ENCODE measurements at regions not wholly inside any gene's neighbourhood (a gene's known extent, or its start where the extent isn't known, plus 50 kb on each side); places are given as distances from the start of the nearest gene placed in this dataset.
"Not testable (repeated sequence)": the region's sequence is repeated elsewhere in the genome, so short reads cannot be mapped to it uniquely, and the experiment has no call there.

- H3K79me2 ChIP-seq (ENCODE audit: low read depth), result no peaks in the 10 kb centered on the region
- no peaks in the 10 kb centered on the region for H3K4me1 ChIP-seq (replicated peaks; ENCODE audit: insufficient read depth)
- BruUV-seq (replicated peaks), result no TSS peak
- H3K4me2 ChIP-seq, result no peak overlapping the region
- no peaks in the 10 kb centered on the region for H3K36me3 ChIP-seq (ENCODE audit: low read depth)
- TF ChIP-seq CTCF (conservative IDR thresholded peaks at IDR 0.05) (no peak), EZH2 (IDR thresholded peaks at IDR 0.05; ENCODE audit: low read depth) (no peak)
- no peak overlapping the region for H3K27ac ChIP-seq
- H2AFZ ChIP-seq, result no peak overlapping the region
- intact Hi-C loops (cut with micrococcal nuclease; ENCODE audit: unreplicated experiment), result loop anchor here (5.0 kb wide), 1 partner anchor 522 kb away; no protein-coding TSS in a partner anchor
- no peak overlapping the region for H3K4me3 ChIP-seq
- DNase-seq, result no peak
- CTCF ChIA-PET, result no interaction called here
- no peaks in the 10 kb centered on the region for H4K20me1 ChIP-seq (ENCODE audit: insufficient read depth)
- no peaks in the 10 kb centered on the region for H3K27me3 ChIP-seq (ENCODE audit: insufficient read depth, low read depth)
- no peaks in the 10 kb centered on the region for H3F3A ChIP-seq (ENCODE audit: insufficient read depth, low read depth)
- H3K9me2 ChIP-seq (ENCODE audit: insufficient read depth), result no peaks in the 10 kb centered on the region
- POLR2A ChIA-PET (ENCODE audit: unreplicated experiment), result no interaction called here
- H3K9me3 ChIP-seq (ENCODE audit: insufficient read depth, low read depth), result no peaks in the 10 kb centered on the region
Observed at GRCh38 chr13:58495668-58496067, 864.1 kb downstream of the PCDH17 start.

GRCh38 chr13:58500938-58501337 is 869.4 kb downstream of the PCDH17 start:
- no peak for TF ChIP-seq CTCF (conservative IDR thresholded peaks at IDR 0.05)
- no peak for TF ChIP-seq EZH2 (IDR thresholded peaks at IDR 0.05; ENCODE audit: low read depth)
- Histone ChIP-seq H3F3A (ENCODE audit: insufficient read depth, low read depth) (no peaks in the 10 kb centered on the region), H4K20me1 (ENCODE audit: insufficient read depth) (no peaks in the 10 kb centered on the region), H3K9me2 (ENCODE audit: insufficient read depth) (no peaks in the 10 kb centered on the region), H3K36me3 (ENCODE audit: low read depth) (no peaks in the 10 kb centered on the region), H3K79me2 (ENCODE audit: low read depth) (no peaks in the 10 kb centered on the region), H3K27ac (no peak overlapping the region), H3K9me3 (ENCODE audit: insufficient read depth, low read depth) (no peaks in the 10 kb centered on the region), H3K27me3 (ENCODE audit: insufficient read depth, low read depth) (no peaks in the 10 kb centered on the region), H3K4me1 (replicated peaks; ENCODE audit: insufficient read depth) (no peaks in the 10 kb centered on the region), H2AFZ (no peak overlapping the region), H3K4me3 (no peak overlapping the region), H3K4me2 (no peak overlapping the region)
- intact Hi-C loops (cut with micrococcal nuclease; ENCODE audit: unreplicated experiment), result no loop called here
- ChIA-PET CTCF (no interaction called here), POLR2A (ENCODE audit: unreplicated experiment) (no interaction called here)
- DNase-seq, result no peak
- no TSS peak for BruUV-seq (replicated peaks)

GRCh38 chr13:58504202-58504700 is 872.7 kb downstream of the PCDH17 start:
- CTCF ChIA-PET; BruUV-seq (replicated peaks); H3K27me3 ChIP-seq (ENCODE audit: insufficient read depth, low read depth); H3F3A ChIP-seq (ENCODE audit: insufficient read depth, low read depth); H3K4me3 ChIP-seq; H3K9me2 ChIP-seq (ENCODE audit: insufficient read depth); H2AFZ ChIP-seq; H3K27ac ChIP-seq; H3K9me3 ChIP-seq (ENCODE audit: insufficient read depth, low read depth); H3K4me1 ChIP-seq (replicated peaks; ENCODE audit: insufficient read depth); H3K4me2 ChIP-seq; intact Hi-C loops (cut with micrococcal nuclease; ENCODE audit: unreplicated experiment); H3K79me2 ChIP-seq (ENCODE audit: low read depth); H3K36me3 ChIP-seq (ENCODE audit: low read depth); H4K20me1 ChIP-seq (ENCODE audit: insufficient read depth); DNase-seq: not testable (repeated sequence)
- POLR2A ChIA-PET (ENCODE audit: unreplicated experiment), result interaction anchor here (0.6 kb wide), 1 partner anchor 972 kb away, joined by 3 read pairs; no protein-coding TSS in a partner anchor

GRCh38 chr13:58505262-58505920 is 873.8 kb downstream of the PCDH17 start:
- CTCF ChIA-PET; H3K4me1 ChIP-seq (replicated peaks; ENCODE audit: insufficient read depth); H3K27ac ChIP-seq; H3K36me3 ChIP-seq (ENCODE audit: low read depth); DNase-seq; H3K9me3 ChIP-seq (ENCODE audit: insufficient read depth, low read depth); POLR2A ChIA-PET (ENCODE audit: unreplicated experiment); H3F3A ChIP-seq (ENCODE audit: insufficient read depth, low read depth); H3K4me3 ChIP-seq; H3K9me2 ChIP-seq (ENCODE audit: insufficient read depth); BruUV-seq (replicated peaks); H4K20me1 ChIP-seq (ENCODE audit: insufficient read depth); intact Hi-C loops (cut with micrococcal nuclease; ENCODE audit: unreplicated experiment); H3K4me2 ChIP-seq; H3K79me2 ChIP-seq (ENCODE audit: low read depth); H2AFZ ChIP-seq; H3K27me3 ChIP-seq (ENCODE audit: insufficient read depth, low read depth): not testable (repeated sequence)
